Posterior vena cava (tissue), 2 donors: ENCODE measurements at regions not wholly inside any gene's neighbourhood (a gene's known extent, or its start where the extent isn't known, plus 50 kb on each side); places are given as distances from the start of the nearest gene placed in this dataset.
"Not testable (repeated sequence)": the region's sequence is repeated elsewhere in the genome, so short reads cannot be mapped to it uniquely, and the experiment has no call there.

ENCODE experiments used
- DNase-seq: peaks from one replicate; pipeline ENCODE4 v3.0.0-alpha.2; 2020; ENCODE audit warnings: low spot score
- intact Hi-C, 2 donors: fragments of 100-400 bp; cut with DNase I; formaldehyde crosslinking; loops; one replicate each; pipeline versions ENCODE4 v1.14.1 to v1.14.2; 2022 to 2023
- donor health status: DM: yes; HTN: yes; CAD: no.
- donor health status: DM: yes; HTN: yes; CAD: no.

- no peak for DNase-seq
- intact Hi-C loops: no loop called here
Observed at GRCh38 chr3:177713928-177714900, 516.9 kb upstream of the TBL1XR1 start.

- no peak for DNase-seq
- intact Hi-C loops: no loop called here
Observed at GRCh38 chr3:177714945-177715344, 517.7 kb upstream of the TBL1XR1 start.

GRCh38 chr3:177715980-177716379 is 518.7 kb upstream of the TBL1XR1 start:
- DNase-seq: no peak
- intact Hi-C loops: no loop called here

GRCh38 chr3:177720927-177721326 is 523.6 kb upstream of the TBL1XR1 start:
- DNase-seq, intact Hi-C loops: not testable (repeated sequence)

- intact Hi-C loops: no loop called here
- no peak for DNase-seq
Observed at GRCh38 chr3:177721864-177722785, 524.8 kb upstream of the TBL1XR1 start.

- intact Hi-C loops: no loop called here
Observed at GRCh38 chr3:177724020-177724638, 526.8 kb upstream of the TBL1XR1 start.

GRCh38 chr3:177725165-177725564 is 527.9 kb upstream of the TBL1XR1 start:
- intact Hi-C loops: no loop called here
- DNase-seq: no peak

More at GRCh38 chr3:177724020-177724638, 526.8 kb upstream of the TBL1XR1 start:
- peak; percentile 86 for DNase-seq

- intact Hi-C loops: no loop called here
Observed at GRCh38 chr3:177726807-177727206, 529.5 kb upstream of the TBL1XR1 start.

GRCh38 chr3:177729956-177730681 is 532.8 kb upstream of the TBL1XR1 start:
- intact Hi-C loops: no loop called here
- no peak for DNase-seq

More at GRCh38 chr3:177726807-177727206, 529.5 kb upstream of the TBL1XR1 start:
- DNase-seq: no peak

GRCh38 chr3:177730814-177731213 is 533.5 kb upstream of the TBL1XR1 start:
- no peak for DNase-seq
- intact Hi-C loops: no loop called here

- no peak for DNase-seq
- intact Hi-C loops: no loop called here
Observed at GRCh38 chr3:177731644-177732268, 534.5 kb upstream of the TBL1XR1 start.

GRCh38 chr3:177733233-177733632 is 536.0 kb upstream of the TBL1XR1 start:
- no peak for DNase-seq
- intact Hi-C loops: no loop called here

- DNase-seq: no peak
- intact Hi-C loops: no loop called here
Observed at GRCh38 chr3:177733936-177734335, 536.7 kb upstream of the TBL1XR1 start.

- no peak for DNase-seq
- intact Hi-C loops: no loop called here
Observed at GRCh38 chr3:177735431-177735830, 538.1 kb upstream of the TBL1XR1 start.

- DNase-seq: no peak
- intact Hi-C loops: no loop called here
Observed at GRCh38 chr3:177739461-177739860, 542.2 kb upstream of the TBL1XR1 start.

GRCh38 chr3:177740254-177740653 is 543.0 kb upstream of the TBL1XR1 start:
- DNase-seq: no peak
- intact Hi-C loops: no loop called here

- intact Hi-C loops: no loop called here
- DNase-seq: no peak
Observed at GRCh38 chr3:177742273-177742672, 545.0 kb upstream of the TBL1XR1 start.

- no peak for DNase-seq
- intact Hi-C loops: no loop called here
Observed at GRCh38 chr3:177743173-177743890, 546.0 kb upstream of the TBL1XR1 start.
